GM18873 (cell line): ENCODE measurements at regions not wholly inside any gene's neighbourhood (a gene's known extent, or its start where the extent isn't known, plus 50 kb on each side); places are given as distances from the start of the nearest gene placed in this dataset.
"Not testable (repeated sequence)": the region's sequence is repeated elsewhere in the genome, so short reads cannot be mapped to it uniquely, and the experiment has no call there.

Experiments
- ATAC-seq: cut with Tn5 transposase; IDR thresholded peaks from one replicate; pipeline ENCODE4 v1.9.1; 2021; ENCODE audit warnings: mild to moderate bottlenecking, moderate library complexity, moderate number of reproducible peaks; ENCODE audit not compliant: unreplicated experiment, low FRiP score

DNA sequence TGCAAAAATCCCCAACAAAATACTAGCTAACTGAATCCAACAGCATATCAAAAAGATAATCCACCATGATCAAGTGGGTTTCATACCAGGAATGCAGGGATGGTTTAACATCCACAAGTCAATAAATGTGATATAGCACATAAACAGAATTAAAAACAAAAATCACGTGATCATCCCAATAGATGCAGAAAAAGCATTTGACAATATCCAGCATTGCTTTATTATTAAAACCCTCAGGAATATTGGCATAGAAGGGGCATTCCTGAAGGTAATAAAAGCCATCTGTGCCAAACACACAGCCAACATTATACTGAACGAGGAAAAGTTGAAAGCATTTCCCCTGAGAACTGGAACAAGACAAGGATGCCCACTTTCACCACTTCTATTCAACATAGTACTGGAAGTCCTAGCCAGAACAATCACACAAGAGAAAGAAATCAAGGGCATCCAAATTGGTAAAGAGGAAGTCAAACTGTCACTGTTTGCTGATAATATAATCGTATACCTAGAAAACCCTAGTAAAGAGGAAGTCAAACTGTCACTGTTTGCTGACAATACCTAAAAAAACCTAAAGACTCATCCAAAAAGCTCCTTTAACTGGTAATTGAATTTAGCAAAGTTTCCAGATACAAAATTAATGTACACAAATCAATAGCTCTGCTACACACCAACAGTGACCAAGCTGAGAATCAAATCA, 109.8 kb downstream of the RNASET2 start:
- ATAC-seq, result not testable (repeated sequence)

DNA sequence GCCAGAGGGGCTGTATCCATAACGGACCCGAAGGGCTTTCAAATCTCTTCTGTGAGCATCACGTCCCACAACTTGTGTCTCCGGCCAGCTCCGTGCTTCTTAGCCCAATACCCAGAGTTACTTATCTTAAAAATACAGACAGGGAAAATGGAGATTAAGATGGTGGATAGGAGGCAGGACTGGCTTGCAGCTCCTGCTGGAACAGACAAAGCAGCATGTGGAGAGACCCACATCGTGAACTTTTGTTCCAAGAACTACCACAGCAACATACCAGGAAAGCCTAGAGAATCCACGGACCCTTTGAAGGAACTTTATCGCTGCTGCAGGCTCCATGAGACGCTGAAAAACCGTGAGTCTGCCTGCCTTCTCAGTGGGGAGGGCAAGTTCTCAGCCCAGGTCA, 113.7 kb downstream of the RNASET2 start:
- no peak for ATAC-seq

DNA sequence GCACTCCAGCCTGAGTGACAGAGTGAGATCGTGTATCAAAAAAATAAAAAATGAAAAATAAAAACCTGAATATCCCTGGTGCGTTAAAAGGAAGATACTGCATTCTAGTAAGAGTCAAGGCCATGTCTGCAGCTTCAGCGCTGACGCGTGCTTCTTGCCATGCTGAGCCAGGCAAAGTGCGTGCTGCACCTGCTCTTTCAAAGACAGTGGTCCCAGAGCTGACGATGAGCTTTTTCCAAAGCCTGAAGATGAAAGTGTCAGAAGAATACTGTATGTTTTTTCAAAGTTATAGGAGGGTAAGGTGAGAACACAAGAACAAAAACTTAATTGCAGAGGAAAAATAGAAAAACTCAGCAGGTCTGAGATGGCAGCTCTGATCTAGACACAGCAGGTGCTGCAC, 115.1 kb downstream of the RNASET2 start:
- ATAC-seq, result no peak

DNA sequence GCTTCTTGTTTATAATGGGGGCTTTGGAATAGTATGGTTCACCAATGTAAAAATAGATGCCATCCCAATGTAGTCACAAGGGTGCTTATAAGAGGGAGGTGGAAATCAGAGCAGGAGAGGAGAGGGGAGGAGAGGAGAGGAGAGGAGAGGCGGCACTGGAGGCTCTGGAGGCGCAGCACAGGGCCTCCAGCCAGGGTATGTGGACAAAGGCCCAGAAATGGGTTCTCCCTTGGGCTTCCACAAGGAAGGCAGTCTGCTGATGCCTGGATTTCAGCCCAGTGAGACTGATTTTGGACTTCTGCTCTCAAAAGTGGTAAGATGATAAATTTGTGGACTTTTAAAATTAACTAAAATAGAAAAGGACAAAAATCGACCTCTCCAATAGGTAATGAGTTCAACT, 116.8 kb downstream of the RNASET2 start:
- ATAC-seq, result no peak

DNA sequence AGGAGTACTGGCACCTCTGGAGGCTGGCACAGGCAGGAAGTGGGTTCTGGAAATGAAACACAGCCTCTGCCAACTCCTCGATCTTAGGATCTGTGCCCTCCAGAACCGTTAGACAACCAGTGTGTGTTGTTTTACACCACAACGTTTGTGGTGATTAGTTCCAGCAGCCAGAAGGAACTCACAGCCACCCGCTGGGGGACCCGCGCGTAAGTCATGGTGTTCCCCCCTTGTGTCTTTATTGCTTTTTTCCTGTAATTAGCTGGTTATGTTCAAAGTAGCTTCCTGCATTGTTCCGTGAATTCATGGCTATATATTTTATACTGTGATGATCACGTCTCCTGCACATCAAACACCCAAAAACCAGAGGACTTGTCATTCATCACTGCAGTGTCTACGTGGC, 117.4 kb downstream of the RNASET2 start:
- ATAC-seq, result no peak

DNA sequence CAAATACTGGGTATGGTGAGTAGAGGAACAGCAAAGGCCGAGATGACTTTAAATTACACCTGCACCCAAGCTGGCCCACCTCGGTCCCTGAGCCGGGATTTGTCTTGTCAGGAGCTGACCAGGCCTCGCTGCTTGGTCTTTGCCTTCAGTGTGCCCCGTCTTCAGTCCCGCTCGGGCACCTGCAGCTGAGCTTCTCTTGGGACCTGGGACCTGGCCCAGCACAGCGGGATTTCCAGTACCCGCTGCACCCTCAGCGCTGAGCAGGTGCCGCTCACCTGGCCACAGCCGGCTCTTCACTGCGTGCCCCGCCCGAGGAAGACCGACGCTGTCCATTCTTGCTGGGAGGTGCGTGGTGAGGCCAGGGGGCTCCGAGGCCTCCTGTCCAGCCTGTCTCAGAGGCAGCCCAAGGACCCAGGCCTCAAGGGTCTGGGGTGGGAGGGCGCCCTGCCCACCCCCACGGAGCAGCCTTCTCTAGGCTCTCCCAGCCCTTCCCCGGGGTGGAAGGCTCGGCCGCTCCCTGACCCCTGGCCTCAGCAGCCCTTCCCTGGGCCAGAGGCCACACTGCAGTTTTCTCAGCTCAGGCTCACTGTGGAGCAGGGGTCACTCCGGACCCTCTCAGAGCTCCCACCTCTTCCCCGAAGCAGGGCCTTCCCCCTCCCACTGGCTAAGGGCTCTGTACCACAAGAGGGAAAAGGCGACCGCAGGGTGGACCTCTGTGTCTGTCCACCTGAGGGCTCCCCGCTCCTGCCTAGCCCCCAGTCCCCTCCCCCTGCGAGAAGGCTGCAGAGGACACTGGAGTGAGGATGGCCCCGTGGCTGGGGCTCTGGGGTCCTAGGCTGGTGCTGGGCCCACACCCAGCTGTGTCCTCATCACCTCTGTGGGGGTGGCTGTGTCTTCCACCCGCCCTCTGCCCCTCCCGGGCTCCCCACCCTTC, 119.3 kb downstream of the RNASET2 start:
- ATAC-seq, result no peak

DNA sequence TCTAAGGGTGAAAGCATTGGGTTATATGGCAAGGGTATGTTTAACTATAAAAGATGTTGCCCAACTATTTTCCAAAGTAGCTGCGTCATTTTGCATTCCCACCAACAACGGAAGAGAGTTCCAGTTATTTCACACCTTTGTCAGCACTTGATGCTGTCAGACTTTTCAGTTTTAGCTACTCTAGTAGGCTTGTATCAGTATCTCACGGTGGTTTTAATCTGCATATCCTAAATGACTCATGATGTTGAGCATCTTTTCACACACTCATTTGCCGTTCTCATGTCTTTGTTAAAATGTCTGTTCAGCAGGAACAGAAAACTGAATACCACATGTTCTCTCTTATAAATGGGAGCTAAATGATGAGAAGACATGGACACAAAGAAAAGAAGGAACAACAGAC, 122.3 kb downstream of the RNASET2 start:
- ATAC-seq, result no peak

DNA sequence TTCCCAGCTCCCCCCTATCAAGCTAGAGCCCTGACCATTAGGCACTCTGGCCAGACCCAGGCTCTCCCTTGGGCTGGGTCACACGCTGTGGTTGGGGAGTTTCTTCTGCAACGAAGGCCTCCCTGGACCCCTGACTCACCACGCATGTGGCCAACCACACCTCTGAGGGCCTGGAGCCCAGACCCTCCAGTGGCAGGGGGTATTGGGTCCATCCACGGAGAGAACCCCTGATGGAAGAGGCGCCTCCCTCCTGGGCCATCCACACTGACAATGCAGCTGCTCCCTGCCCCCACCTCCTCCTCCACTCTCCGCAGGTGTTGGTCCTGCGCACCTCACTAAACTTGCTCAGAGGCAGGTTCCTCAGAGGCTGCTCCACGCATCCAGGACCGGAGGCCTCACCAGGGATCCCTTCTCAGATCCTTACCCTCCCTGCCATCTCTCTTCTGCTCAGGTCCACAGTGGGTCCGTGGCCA, 125.4 kb downstream of the RNASET2 start:
- ATAC-seq, result peak; percentile 9

DNA sequence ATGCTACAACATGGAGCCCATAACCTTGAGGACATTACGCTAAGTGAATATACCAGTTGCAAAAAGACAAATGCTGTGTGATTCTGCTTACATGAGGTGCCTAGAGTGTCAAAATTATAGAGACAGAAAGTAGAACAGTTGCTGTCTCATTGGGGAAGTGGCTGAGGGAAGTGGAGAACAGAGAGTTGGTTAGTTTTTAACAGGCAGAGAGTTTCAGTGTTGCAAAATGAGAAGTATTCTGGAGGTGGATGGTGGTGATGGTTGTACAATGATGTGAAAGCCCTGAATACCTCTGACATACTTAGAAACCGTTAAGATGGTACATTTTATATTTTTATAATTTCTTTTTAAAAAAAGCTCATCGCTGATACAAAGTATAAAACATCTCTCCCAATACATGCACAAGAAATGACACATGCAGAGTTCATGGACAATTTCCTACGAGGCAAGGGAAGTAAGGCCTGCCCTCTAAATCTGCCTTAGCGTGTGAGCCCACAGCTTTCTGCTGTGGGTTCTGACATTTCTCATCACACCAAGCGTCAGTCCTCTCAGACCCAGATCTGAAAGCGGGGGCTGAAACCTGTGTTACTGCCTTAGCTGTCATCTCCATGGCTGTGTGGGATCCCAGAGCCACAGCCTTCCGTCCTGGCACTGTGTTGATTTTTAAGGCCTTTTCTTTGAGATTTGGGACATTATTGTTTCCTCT, 126.0 kb downstream of the RNASET2 start:
- ATAC-seq, result peak; percentile 95

DNA sequence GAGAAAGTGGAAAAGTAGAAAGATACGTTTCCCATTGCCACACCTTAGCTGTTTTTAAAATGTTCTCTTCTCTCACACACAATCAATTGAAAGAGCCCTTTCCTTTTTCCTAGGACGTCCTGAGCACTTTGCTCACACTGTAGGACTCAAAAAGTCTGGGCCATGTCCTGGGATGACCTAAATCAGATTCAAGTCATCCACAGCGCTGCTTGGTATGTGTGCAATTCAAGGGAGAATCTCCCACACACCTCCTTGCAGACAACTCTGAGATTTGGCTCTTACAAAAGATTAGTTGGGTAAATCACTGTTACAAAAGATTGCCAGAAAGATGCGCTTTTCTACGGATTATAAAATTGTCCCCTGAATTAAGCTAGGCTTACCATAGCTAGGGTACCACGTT, 130.1 kb downstream of the RNASET2 start:
- no peak for ATAC-seq

DNA sequence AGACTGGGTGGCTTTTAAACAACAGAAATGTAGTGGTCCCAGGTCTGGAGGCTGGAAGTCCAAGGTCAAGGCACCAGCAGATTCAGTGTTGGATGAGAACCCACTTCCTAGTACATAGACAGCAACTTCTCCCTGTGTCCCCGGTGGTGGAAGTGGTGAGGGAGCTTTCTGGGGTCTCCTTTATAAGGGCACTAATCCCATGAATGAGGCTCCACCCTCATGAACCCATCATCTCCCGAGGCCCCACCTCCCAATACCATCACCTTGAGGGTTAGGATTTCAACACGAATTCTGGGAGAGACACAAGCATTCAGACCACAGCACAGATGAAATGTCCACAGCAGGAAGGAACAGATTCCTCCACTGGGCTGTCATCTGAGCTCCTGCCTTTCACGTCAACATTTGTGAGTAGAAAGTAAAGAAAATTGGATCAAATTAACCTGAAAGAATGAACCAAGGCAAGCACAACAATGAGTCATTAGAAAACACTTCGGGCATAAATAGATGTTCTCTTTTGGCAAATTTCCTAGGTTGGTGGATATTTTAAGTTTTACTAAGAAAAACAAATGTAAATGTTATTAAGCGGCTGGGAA, 130.7 kb downstream of the RNASET2 start:
- ATAC-seq, result no peak

DNA sequence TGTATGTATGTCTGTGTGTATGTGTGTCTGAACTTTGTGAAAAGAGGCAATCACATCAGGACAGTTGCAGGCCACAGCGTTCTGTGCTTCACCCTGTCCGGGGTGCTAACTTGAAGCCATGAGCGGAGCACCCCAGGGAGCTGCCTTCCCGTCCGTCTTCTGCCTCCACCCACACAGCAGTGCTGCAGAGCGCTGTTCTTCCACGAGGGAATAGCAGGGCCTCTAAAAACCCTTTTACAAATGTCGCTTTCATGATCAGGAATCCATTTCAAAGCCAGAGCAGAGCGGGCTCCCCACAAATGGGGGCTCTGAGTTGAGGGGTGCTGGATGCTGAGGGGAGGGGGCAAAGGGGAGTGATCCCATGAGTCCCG, 131.5 kb downstream of the RNASET2 start:
- no peak for ATAC-seq

DNA sequence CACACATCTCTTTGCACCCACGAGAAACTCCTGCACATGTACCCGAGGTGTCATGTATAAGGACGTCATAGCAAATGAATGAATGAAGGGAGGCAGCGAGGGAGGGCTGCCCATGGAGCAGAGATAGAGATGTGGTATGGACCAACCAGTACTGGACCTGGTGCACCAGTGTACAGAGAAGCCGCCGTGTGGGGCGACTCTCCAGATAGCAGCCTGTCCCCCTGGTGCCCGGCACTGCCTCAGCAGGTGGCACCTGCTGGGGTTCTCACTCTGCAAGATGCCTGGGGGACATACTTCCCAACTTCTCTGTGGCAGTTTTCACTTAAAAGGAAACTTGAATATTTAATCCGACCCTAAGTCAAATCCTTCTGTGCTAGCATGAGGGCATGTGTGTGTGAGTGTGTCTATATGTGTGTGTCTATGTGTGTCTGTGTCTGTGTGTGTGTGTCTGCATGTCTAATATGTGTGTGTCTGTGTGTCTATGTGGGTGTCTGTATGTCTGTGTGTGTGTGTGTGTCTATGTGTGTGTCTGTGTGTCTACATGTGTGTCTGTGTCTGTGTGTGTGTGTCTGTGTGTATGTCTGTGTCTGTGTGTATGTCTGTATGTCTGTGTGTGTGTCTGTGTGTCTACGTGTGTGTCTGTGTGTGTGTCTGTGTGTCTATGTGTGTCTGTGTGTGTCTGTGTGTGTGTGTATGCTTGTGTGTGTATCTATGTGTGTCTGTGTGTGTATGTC, 132.0 kb downstream of the RNASET2 start:
- no peak for ATAC-seq

DNA sequence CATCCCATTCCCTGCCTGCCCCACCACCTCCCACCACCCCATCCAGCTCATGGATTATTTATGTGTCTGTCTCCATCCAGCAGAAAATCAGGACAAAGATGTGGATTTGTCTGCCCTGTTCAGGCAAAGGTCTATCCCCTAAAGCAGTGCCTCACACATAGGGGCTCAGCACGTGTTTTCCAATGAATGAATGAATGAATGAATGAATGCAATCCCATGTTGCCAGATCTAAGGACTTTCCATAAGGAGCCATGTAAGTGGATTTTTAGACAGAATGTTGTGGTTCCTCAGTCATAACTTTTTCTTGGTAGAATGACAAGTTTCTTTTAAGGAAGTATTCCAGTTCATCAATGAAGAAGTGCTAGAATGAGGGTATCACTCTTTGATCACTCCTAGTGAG, 133.7 kb downstream of the RNASET2 start:
- no peak for ATAC-seq

DNA sequence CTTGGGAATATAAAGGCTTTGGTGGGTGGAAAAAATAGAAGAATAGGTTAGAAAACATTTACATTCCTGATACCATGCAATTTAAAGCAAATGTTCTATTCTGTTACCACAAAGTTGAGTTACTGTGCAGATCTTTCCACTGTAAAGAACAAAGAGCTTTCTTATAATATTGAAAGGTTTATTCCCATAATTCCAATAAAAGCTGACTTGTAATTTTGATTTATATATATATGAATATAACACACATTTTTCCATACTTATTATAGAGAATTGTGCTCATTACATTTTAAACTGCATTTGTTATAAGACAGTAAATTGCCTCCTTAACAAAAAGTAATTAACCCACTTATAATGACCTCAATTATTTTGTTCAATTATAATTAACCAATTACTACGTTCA, 135.9 kb downstream of the RNASET2 start:
- no peak for ATAC-seq

DNA sequence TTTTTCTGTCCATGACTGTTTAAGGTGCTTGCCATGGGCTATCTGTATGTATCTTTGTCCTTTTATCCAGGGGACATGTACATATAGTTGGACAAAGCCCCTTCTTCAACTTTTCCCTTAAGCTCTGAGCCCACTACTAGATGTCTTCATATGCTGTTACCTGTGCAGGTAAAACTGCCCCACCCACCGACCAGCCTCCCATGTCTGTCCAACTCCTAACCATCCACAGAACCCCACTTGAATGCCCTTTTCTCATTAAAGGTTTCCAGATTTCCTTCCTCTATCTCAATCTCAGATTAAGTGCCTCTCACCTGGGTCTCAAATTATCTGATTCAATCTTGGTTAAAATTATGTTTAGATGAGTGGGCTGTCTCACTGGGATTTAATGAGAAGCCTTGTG, 136.3 kb downstream of the RNASET2 start:
- ATAC-seq, result no peak

DNA sequence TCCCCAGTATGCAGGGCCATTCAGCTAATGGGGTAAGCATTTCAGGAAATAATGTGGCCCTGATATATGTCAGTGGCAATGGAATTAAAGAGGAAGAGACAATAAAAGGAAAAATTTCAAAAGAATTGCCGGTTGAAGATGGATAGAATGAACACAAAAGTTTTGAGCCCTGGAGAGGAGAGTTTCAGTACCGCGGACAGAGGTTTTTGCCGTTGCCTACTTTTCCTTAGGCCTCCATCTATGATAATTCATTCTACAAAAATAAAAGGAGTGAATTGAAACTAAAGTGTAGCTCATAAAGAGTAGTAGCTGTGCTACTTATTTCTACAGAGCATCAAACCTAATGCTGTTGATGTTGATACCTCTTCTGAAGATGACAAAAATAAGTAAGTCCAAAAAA, 140.7 kb downstream of the RNASET2 start:
- ATAC-seq, result no peak

DNA sequence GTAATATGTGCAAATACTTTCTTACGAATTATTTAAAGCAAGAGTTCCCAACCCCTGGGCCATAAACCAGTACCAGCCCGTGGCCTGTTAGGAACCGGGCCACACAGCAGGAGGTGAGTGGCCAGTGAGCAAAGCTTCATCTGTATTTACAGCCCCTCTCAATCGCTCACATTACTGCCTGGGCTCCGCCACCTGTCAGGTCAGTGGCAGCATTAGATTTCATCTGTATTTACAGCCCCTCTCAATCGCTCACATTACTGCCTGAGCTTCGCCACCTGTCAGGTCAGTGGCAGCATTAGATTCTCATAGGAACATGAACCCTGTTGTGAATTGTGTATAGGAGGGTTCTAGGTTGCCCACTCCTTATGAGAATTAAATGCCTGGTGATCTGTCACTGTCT, 142.0 kb downstream of the RNASET2 start:
- ATAC-seq, result no peak

DNA sequence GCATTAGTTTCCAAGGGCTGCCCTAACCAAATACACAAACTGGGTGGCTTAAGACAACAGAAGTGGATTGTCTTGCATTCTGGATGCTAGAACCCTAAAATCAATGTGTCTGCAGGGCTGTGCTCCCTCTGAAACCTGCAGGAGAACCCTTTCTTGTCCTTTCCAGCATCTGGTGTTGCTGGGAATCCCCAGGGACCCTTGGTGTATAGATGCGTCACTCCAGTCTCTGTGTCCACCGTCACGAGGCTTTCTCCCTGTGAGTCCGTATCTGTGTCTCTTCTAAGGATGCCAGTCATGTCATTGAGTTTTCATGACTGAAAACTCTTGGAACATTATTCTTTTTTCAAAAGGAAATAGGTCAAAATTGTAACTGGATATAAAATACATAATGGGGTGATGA, 142.9 kb downstream of the RNASET2 start:
- no peak for ATAC-seq

DNA sequence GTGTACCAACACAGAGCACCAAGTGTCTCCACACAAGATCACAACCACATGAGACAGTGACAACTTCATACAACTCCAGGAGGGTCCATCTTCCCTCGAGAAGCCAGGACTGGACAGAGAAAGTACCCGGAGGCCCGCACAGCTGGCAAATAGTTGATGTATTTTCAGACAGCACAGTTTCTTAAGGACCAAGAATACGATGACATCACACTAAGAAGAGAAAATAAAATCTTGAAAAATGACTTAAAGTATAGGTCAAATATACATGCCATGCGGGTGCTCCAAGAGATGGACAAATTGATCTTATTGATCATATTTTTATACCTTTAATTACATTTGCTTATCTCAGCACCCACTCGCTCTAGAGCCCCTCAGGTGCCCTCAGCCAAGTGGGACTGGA, 145.5 kb downstream of the RNASET2 start:
- ATAC-seq, result no peak
